ENCODE measurements at regions not wholly inside any gene's neighbourhood (a gene's known extent, or its start where the extent isn't known, plus 50 kb on each side); places are given as distances from the start of the nearest gene placed in this dataset.

GRCh38 chr4:19944806-19945205 lies 306.9 kb upstream of the SLIT2 start:
- TF ChIP-seq TAF1 (IDR thresholded peaks at IDR 0.05; ENCODE audit: borderline replicate concordance, insufficient read depth, low read length), result no peak
- TF ChIP-seq SIN3A (IDR thresholded peaks at IDR 0.05; ENCODE audit: borderline replicate concordance, insufficient read depth, low read length), result no peak
- no peak for TF ChIP-seq POLR2AphosphoS5 (IDR thresholded peaks at IDR 0.05; ENCODE audit: low read depth, low read length)
- TF ChIP-seq REST (IDR thresholded peaks at IDR 0.05; ENCODE audit: insufficient read depth in 1 of 2, low read depth in 2 of 2, low read length in 2 of 2), result no peak
- TF ChIP-seq FOXP2 (optimal IDR thresholded peaks at IDR 0.05; ENCODE audit: borderline replicate concordance, extremely low read depth, extremely low read length, insufficient read depth), result no peak

- TF ChIP-seq FOXP2 (optimal IDR thresholded peaks at IDR 0.05; ENCODE audit: borderline replicate concordance, extremely low read depth, extremely low read length, insufficient read depth), result no peak
- TF ChIP-seq POLR2AphosphoS5 (IDR thresholded peaks at IDR 0.05; ENCODE audit: low read depth, low read length), result no peak
- no peak for TF ChIP-seq SIN3A (IDR thresholded peaks at IDR 0.05; ENCODE audit: borderline replicate concordance, insufficient read depth, low read length)
- no peak for TF ChIP-seq TAF1 (IDR thresholded peaks at IDR 0.05; ENCODE audit: borderline replicate concordance, insufficient read depth, low read length)
- no peak for TF ChIP-seq REST (IDR thresholded peaks at IDR 0.05; ENCODE audit: insufficient read depth in 1 of 2, low read depth in 2 of 2, low read length in 2 of 2)
Measured at GRCh38 chr4:19944251-19944650, 307.5 kb upstream of the SLIT2 start.

- TF ChIP-seq FOXP2 (optimal IDR thresholded peaks at IDR 0.05; ENCODE audit: borderline replicate concordance, extremely low read depth, extremely low read length, insufficient read depth) (no peak), TAF1 (IDR thresholded peaks at IDR 0.05; ENCODE audit: borderline replicate concordance, insufficient read depth, low read length) (no peak), POLR2AphosphoS5 (IDR thresholded peaks at IDR 0.05; ENCODE audit: low read depth, low read length) (no peak), SIN3A (IDR thresholded peaks at IDR 0.05; ENCODE audit: borderline replicate concordance, insufficient read depth, low read length) (no peak), REST (IDR thresholded peaks at IDR 0.05; ENCODE audit: insufficient read depth in 1 of 2, low read depth in 2 of 2, low read length in 2 of 2) (no peak)
Measured at GRCh38 chr4:19941434-19941833, 310.3 kb upstream of the SLIT2 start.

- no peak for TF ChIP-seq FOXP2 (optimal IDR thresholded peaks at IDR 0.05; ENCODE audit: borderline replicate concordance, extremely low read depth, extremely low read length, insufficient read depth)
- TF ChIP-seq SIN3A (IDR thresholded peaks at IDR 0.05; ENCODE audit: borderline replicate concordance, insufficient read depth, low read length), result no peak
- no peak for TF ChIP-seq REST (IDR thresholded peaks at IDR 0.05; ENCODE audit: insufficient read depth in 1 of 2, low read depth in 2 of 2, low read length in 2 of 2)
- TF ChIP-seq TAF1 (IDR thresholded peaks at IDR 0.05; ENCODE audit: borderline replicate concordance, insufficient read depth, low read length), result no peak
- no peak for TF ChIP-seq POLR2AphosphoS5 (IDR thresholded peaks at IDR 0.05; ENCODE audit: low read depth, low read length)
Measured at GRCh38 chr4:19940861-19941260, 310.8 kb upstream of the SLIT2 start.

- TF ChIP-seq REST (IDR thresholded peaks at IDR 0.05; ENCODE audit: insufficient read depth in 1 of 2, low read depth in 2 of 2, low read length in 2 of 2), result no peak
- no peak for TF ChIP-seq SIN3A (IDR thresholded peaks at IDR 0.05; ENCODE audit: borderline replicate concordance, insufficient read depth, low read length)
- TF ChIP-seq TAF1 (IDR thresholded peaks at IDR 0.05; ENCODE audit: borderline replicate concordance, insufficient read depth, low read length), result no peak
- TF ChIP-seq POLR2AphosphoS5 (IDR thresholded peaks at IDR 0.05; ENCODE audit: low read depth, low read length), result no peak
Measured at GRCh38 chr4:19936476-19936875, 315.2 kb upstream of the SLIT2 start.

Measured in PFSK-1 (cell line).